ENCODE measurements at regions not wholly inside any gene's neighbourhood (a gene's known extent, or its start where the extent isn't known, plus 50 kb on each side); places are given as distances from the start of the nearest gene placed in this dataset.

GRCh38 chr10:3949711-3950110 lies 164.7 kb upstream of the KLF6 start:
- H3K36me3 ChIP-seq = no peaks in the 10 kb centered on the region
- H3K27ac ChIP-seq = no peak overlapping the region
- TF ChIP-seq POLR2A (IDR thresholded peaks at IDR 0.05) = no peak
- TF ChIP-seq, protein P1, sequence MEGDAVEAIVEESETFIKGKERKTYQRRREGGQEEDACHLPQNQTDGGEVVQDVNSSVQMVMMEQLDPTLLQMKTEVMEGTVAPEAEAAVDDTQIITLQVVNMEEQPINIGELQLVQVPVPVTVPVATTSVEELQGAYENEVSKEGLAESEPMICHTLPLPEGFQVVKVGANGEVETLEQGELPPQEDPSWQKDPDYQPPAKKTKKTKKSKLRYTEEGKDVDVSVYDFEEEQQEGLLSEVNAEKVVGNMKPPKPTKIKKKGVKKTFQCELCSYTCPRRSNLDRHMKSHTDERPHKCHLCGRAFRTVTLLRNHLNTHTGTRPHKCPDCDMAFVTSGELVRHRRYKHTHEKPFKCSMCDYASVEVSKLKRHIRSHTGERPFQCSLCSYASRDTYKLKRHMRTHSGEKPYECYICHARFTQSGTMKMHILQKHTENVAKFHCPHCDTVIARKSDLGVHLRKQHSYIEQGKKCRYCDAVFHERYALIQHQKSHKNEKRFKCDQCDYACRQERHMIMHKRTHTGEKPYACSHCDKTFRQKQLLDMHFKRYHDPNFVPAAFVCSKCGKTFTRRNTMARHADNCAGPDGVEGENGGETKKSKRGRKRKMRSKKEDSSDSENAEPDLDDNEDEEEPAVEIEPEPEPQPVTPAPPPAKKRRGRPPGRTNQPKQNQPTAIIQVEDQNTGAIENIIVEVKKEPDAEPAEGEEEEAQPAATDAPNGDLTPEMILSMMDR (IDR thresholded peaks at IDR 0.05) = no peak
- no peak for TF ChIP-seq POLR2AphosphoS5 (IDR thresholded peaks at IDR 0.05)
- no peak for TF ChIP-seq EP300 (IDR thresholded peaks at IDR 0.05)
- intact Hi-C loops (cut with DNase I) = no loop called here
- 89 to 92% methylated on average over 10 of the region's 10 CpGs for WGBS, 2 donors
- DNase-seq = no peak
- no peak overlapping the region for H3K4me3 ChIP-seq
- no peaks in the 10 kb centered on the region for H3K27me3 ChIP-seq
- H3K9me3 ChIP-seq = no peaks in the 10 kb centered on the region
- peaks cover 0 to 18% (median 9%) of the 10 kb centered on the region in 4 donors for H3K4me1 ChIP-seq

DNA sequence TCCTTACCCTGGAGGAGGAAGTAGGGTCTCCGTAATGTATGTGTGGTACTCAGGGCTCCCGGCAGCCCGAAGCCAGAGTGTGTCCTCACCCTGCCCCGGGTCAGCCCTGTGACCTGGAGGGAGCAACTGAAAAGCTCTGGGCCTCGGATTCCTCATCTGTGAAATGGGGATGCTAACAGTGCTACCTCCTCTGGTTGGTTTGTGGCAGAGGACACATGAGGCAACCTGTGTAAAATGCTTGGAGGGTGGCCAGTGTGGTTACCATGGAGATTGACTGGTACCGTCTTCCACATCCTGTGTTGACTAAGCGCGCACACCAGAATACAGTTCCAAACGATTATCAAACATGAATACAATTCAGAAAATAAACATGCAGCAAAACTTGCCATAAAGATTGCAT lies 163.8 kb upstream of the KLF6 start:
- H3K36me3 ChIP-seq = no peaks in the 10 kb centered on the region
- no peaks in the 10 kb centered on the region for H3K27me3 ChIP-seq
- DNase-seq = no peak
- peaks cover 0 to 2% (median 0%) of the 10 kb centered on the region in 4 donors for H3K9me3 ChIP-seq
- intact Hi-C loops (cut with DNase I) = no loop called here
- TF ChIP-seq POLR2A (IDR thresholded peaks at IDR 0.05) (no peak), EP300 (IDR thresholded peaks at IDR 0.05) (no peak), POLR2AphosphoS5 (IDR thresholded peaks at IDR 0.05) (no peak)
- TF ChIP-seq, protein P1 (IDR thresholded peaks at IDR 0.05) = no peak
- WGBS, 2 donors = 62 to 68% methylated on average over 9 of the region's 9 CpGs
- no peak overlapping the region for H3K4me3 ChIP-seq
- peaks cover 0 to 18% (median 9%) of the 10 kb centered on the region in 4 donors for H3K4me1 ChIP-seq
- no peak overlapping the region for H3K27ac ChIP-seq

- TF ChIP-seq POLR2AphosphoS5 (IDR thresholded peaks at IDR 0.05) (no peak), EP300 (IDR thresholded peaks at IDR 0.05) (no peak), POLR2A (IDR thresholded peaks at IDR 0.05) (no peak)
- TF ChIP-seq, protein P1 (IDR thresholded peaks at IDR 0.05) = no peak
- H3K27ac ChIP-seq = peak overlapping the region; percentile 51 to 73 (median 64)
- peaks cover 0 to 18% (median 9%) of the 10 kb centered on the region in 4 donors for H3K4me1 ChIP-seq
- peaks cover 0 to 2% (median 0%) of the 10 kb centered on the region in 4 donors for H3K9me3 ChIP-seq
- intact Hi-C loops (cut with DNase I) = no loop called here
- no peaks in the 10 kb centered on the region for H3K27me3 ChIP-seq
- no peaks in the 10 kb centered on the region for H3K36me3 ChIP-seq
- no peak overlapping the region for H3K4me3 ChIP-seq
- WGBS, 2 donors = 49 to 79% methylated on average over 9 of the region's 9 CpGs
- DNase-seq = no peak
Observed at GRCh38 chr10:3946234-3947229, 161.5 kb upstream of the KLF6 start.

DNA sequence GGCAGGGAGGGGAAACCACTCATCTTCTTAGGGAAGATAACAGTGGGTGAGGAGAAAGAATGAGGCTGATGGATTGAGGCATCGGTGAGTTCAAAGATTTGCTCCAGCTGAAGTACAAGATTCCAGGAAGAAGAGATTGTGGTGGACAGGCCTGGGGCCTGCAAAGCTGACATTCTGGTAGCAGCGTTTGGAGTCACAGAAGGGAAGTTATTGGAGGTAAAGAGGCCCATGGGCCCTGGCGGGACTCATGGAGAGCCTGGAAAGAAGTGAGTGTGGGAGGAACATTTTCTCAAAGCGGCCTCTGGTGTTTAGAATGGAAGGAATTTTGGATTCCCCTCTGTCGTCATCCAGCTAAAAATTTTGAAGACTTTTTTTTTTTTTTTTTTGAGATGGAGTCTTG lies 160.0 kb upstream of the KLF6 start:
- H3K27me3 ChIP-seq = no peaks in the 10 kb centered on the region
- H3K36me3 ChIP-seq = no peaks in the 10 kb centered on the region
- H3K9me3 ChIP-seq = peaks cover 0 to 2% (median 0%) of the 10 kb centered on the region in 4 donors
- H3K4me3 ChIP-seq = no peak overlapping the region
- DNase-seq = no peak
- H3K27ac ChIP-seq = peak overlapping the region; percentile 51 to 73 (median 64)
- no peak for TF ChIP-seq EP300 (IDR thresholded peaks at IDR 0.05)
- TF ChIP-seq, protein P1 (IDR thresholded peaks at IDR 0.05) = no peak
- TF ChIP-seq POLR2AphosphoS5 (IDR thresholded peaks at IDR 0.05) = no peak
- TF ChIP-seq POLR2A (IDR thresholded peaks at IDR 0.05) = no peak
- H3K4me1 ChIP-seq = peaks cover 0 to 18% (median 9%) of the 10 kb centered on the region in 4 donors
- intact Hi-C loops (cut with DNase I) = no loop called here
- WGBS, 2 donors = 93% methylated on average over 5 of the region's 5 CpGs

Data from sigmoid colon (tissue), 6 donors.